ENCODE measurements at regions not wholly inside any gene's neighbourhood (a gene's known extent, or its start where the extent isn't known, plus 50 kb on each side); places are given as distances from the start of the nearest gene placed in this dataset.

DNA sequence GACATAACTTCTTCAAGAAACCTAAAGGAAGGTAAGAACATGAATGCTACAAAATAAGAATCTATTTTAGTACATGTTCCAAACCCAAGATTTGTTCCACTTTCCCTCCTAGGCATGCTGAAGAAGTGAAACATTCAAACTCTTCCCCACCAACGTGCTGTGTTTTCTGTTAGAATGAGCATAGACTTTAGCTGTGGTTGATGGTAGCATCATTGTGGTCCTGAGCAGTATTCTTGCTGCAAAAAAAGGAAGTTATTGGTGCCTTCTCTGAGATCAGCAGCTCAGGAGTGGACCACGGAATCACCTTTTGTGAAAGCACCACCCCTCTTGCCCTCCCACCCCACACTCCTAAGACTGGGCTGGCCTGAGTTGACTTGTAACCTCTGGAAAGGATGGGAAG, 100.4 kb upstream of the POGK start:
- ChIA-PET POLR2A (ENCODE audit: partially characterized antibody) (no interaction called here), CTCF (ENCODE audit: partially characterized antibody) (no interaction called here)
- Histone ChIP-seq H3K14ac (ENCODE audit: insufficient read length) (no peak overlapping the region), H3K4me2 (ENCODE audit: insufficient read depth in 1 of 2, low read depth in 2 of 2, low read length in 2 of 2) (no peak overlapping the region), H4K20me1 (replicated peaks in 1 of 2; ENCODE audit: control insufficient read depth in 1 of 2, insufficient read depth in 2 of 2, low read length in 2 of 2) (no peaks in the 10 kb centered on the region), H2BK20ac (ENCODE audit: low read length) (no peak overlapping the region), H3K4me1 (replicated peaks in 1 of 4; ENCODE audit: control insufficient read depth in 3 of 4, insufficient read depth in 4 of 4, low read length in 3 of 4) (peaks cover 0 to 5% (median 2%) of the 10 kb centered on the region in 4 experiments; a peak in 3 of 7 replicates), H2BK5ac (ENCODE audit: low read depth, low read length) (no peak overlapping the region), H3K79me2 (ENCODE audit: control insufficient read depth in 1 of 2, insufficient read depth in 2 of 2, low read length in 2 of 2) (no peaks in the 10 kb centered on the region), H3K4ac (replicated peaks; ENCODE audit: insufficient read length, low read depth, low read length) (no peak overlapping the region), H3K23me2 (ENCODE audit: low read depth, low read length) (no peaks in the 10 kb centered on the region), H3K4me3 (ENCODE audit: extremely low read depth in 1 of 4, insufficient read depth in 2 of 4, low read depth in 3 of 4, low read length in 4 of 4) (no peak overlapping the region), H3K18ac (ENCODE audit: extremely low read depth, low read length) (no peak overlapping the region), H3K9ac (replicated peaks in 1 of 4; ENCODE audit: extremely low read depth in 1 of 4, low read depth in 3 of 4, low read length in 3 of 4) (no peak overlapping the region), H3K56ac (replicated peaks; ENCODE audit: insufficient read length, low read depth, low read length) (no peak overlapping the region), H2AK5ac (ENCODE audit: low read depth, low read length) (no peak overlapping the region), H3K36me3 (ENCODE audit: control insufficient read depth in 2 of 4, insufficient read depth in 4 of 4, low read length in 3 of 4) (no peaks in the 10 kb centered on the region), H3K23ac (ENCODE audit: insufficient read length) (no peak overlapping the region), H2BK120ac (replicated peaks; ENCODE audit: low read depth, low read length) (no peak overlapping the region), H2BK12ac (ENCODE audit: low read depth, low read length) (no peak overlapping the region), H3K79me1 (ENCODE audit: low read depth, low read length) (no peaks in the 10 kb centered on the region), H3K27me3 (replicated peaks in 1 of 4; ENCODE audit: control insufficient read depth in 3 of 4, extremely low read depth in 1 of 4, insufficient read depth in 3 of 4, low read length in 3 of 4) (no peaks in the 10 kb centered on the region), H4K5ac (ENCODE audit: insufficient read length, low read depth, low read length) (no peak overlapping the region), H3K27ac (ENCODE audit: low read depth, low read length) (no peak overlapping the region), H4K8ac (ENCODE audit: extremely low read depth, insufficient read depth, low read length) (no peak overlapping the region), H2AFZ (ENCODE audit: low read length) (peak overlapping the region; percentile 80; the same call in 1 of the 2 replicates), H2BK15ac (ENCODE audit: low read length) (no peak overlapping the region), H4K91ac (replicated peaks; ENCODE audit: insufficient read length, low read length) (no peak overlapping the region), H3K9me3 (ENCODE audit: insufficient read depth in 2 of 2, low read depth in 1 of 2, low read length in 1 of 2) (no peaks in the 10 kb centered on the region)
- DNase-seq (ENCODE audit: low read depth in 1 of 2, low spot score in 2 of 2), result no peak
- WGBS, 2 experiments (ENCODE audit: extremely low coverage in 1 of 2, insufficient coverage in 1 of 2, insufficient read length in 1 of 2, insufficient replicate concordance in 2 of 2, low coverage in 1 of 2, low lambda C conversion rate in 2 of 2, missing lambda C conversion rate in 1 of 2), result 77% methylated on average over 2 of the region's 2 CpGs; no CpG with 5 or more reads in 1 of the 2 experiments
- FAIRE-seq, result no peak
- TF ChIP-seq NANOG (IDR thresholded peaks at IDR 0.05; ENCODE audit: insufficient read depth, low read depth, low read length, poor library complexity, severe bottlenecking), result no peak
- TF ChIP-seq FOSL1 (IDR thresholded peaks at IDR 0.05; ENCODE audit: insufficient read depth, low read depth, low read length), result no peak
- no peak for TF ChIP-seq SP2 (IDR thresholded peaks at IDR 0.05; ENCODE audit: low read length)
- TF ChIP-seq HDAC2 (IDR thresholded peaks at IDR 0.05; ENCODE audit: borderline replicate concordance in 1 of 2, low read depth in 2 of 2, low read length in 2 of 2), result no peak
- no peak for TF ChIP-seq SIN3A (conservative IDR thresholded peaks at IDR 0.05 in 1 of 2, IDR thresholded peaks at IDR 0.05 in 1 of 2; ENCODE audit: low read depth in 1 of 2, low read length in 2 of 2)
- no peak for TF ChIP-seq JUND (IDR thresholded peaks at IDR 0.05; ENCODE audit: low read length)
- TF ChIP-seq, protein P1, sequence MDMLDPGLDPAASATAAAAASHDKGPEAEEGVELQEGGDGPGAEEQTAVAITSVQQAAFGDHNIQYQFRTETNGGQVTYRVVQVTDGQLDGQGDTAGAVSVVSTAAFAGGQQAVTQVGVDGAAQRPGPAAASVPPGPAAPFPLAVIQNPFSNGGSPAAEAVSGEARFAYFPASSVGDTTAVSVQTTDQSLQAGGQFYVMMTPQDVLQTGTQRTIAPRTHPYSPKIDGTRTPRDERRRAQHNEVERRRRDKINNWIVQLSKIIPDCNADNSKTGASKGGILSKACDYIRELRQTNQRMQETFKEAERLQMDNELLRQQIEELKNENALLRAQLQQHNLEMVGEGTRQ (IDR thresholded peaks at IDR 0.05; ENCODE audit: low read length), result no peak
- no peak for TF ChIP-seq SUZ12 (IDR thresholded peaks at IDR 0.05; ENCODE audit: low read length)
- no peak for TF ChIP-seq RAD21 (IDR thresholded peaks at IDR 0.05 in 1 of 2, conservative IDR thresholded peaks at IDR 0.05 in 1 of 2; ENCODE audit: low read depth in 2 of 2, low read length in 2 of 2)
- no peak for TF ChIP-seq YY1 (IDR thresholded peaks at IDR 0.05; ENCODE audit: low read depth, low read length)
- TF ChIP-seq, protein P2, sequence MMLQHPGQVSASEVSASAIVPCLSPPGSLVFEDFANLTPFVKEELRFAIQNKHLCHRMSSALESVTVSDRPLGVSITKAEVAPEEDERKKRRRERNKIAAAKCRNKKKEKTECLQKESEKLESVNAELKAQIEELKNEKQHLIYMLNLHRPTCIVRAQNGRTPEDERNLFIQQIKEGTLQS (IDR thresholded peaks at IDR 0.05; ENCODE audit: insufficient read depth, low read depth, low read length), result no peak

All from H1 (cell line).